ENCODE measurements at regions not wholly inside any gene's neighbourhood (a gene's known extent, or its start where the extent isn't known, plus 50 kb on each side); places are given as distances from the start of the nearest gene placed in this dataset.

DNA sequence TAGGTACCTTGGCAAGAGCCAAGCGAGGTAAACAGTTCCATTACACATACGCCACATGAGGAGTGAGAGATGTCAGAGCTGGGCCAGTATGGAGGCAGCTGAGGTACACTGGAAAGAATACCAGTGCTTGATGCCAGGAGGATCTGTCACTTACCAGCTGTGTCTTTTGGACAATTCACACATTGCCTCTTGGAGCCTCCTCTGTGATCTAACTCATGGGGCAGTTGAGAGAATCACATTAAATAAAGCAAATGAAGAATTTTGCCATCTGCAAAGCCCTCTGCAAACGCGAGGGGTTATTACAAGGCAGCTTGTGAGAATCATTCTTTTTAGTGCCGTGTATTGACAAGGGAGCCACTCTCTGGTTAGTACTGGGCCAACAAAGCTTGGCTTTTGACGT is 429.7 kb upstream of the KLF4 start:
- TF ChIP-seq MAX (IDR thresholded peaks at IDR 0.05; ENCODE audit: low read depth, low read length) (no peak), POLR2A (IDR thresholded peaks at IDR 0.05; ENCODE audit: extremely low read depth, insufficient read length) (no peak), MYC (IDR thresholded peaks at IDR 0.05; ENCODE audit: low read depth, low read length) (no peak)
- TF ChIP-seq, protein P1, sequence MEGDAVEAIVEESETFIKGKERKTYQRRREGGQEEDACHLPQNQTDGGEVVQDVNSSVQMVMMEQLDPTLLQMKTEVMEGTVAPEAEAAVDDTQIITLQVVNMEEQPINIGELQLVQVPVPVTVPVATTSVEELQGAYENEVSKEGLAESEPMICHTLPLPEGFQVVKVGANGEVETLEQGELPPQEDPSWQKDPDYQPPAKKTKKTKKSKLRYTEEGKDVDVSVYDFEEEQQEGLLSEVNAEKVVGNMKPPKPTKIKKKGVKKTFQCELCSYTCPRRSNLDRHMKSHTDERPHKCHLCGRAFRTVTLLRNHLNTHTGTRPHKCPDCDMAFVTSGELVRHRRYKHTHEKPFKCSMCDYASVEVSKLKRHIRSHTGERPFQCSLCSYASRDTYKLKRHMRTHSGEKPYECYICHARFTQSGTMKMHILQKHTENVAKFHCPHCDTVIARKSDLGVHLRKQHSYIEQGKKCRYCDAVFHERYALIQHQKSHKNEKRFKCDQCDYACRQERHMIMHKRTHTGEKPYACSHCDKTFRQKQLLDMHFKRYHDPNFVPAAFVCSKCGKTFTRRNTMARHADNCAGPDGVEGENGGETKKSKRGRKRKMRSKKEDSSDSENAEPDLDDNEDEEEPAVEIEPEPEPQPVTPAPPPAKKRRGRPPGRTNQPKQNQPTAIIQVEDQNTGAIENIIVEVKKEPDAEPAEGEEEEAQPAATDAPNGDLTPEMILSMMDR (IDR thresholded peaks at IDR 0.05; ENCODE audit: low read depth, low read length), result no peak
